H1 (cell line): ENCODE measurements at regions not wholly inside any gene's neighbourhood (a gene's known extent, or its start where the extent isn't known, plus 50 kb on each side); places are given as distances from the start of the nearest gene placed in this dataset.

Experiments
- CTCF ChIA-PET: fragments of 300-600 bp; sonication (Branson Sonifier 250); formaldehyde crosslinking; loops from one replicate; lab custom pipeline; 2021; ENCODE audit not compliant: partially characterized antibody; lab: Charles Lee
- POLR2A ChIA-PET: fragments of 300-600 bp; sonication (Branson Sonifier 250); formaldehyde crosslinking; loops from one replicate; lab custom pipeline; 2021; ENCODE audit warnings: inconsistent platforms; ENCODE audit not compliant: partially characterized antibody; lab: Charles Lee
- DNase-seq, 2 experiments: peaks; one replicate each; pipeline versions ENCODE4 v3.0.0 to v3.0.0-alpha.2; 2010 to 2022; ENCODE audit warnings: low spot score in 2 of 2, low read depth in 1 of 2, mixed read lengths in 1 of 2
- FAIRE-seq: peaks from 2 replicates; lab custom pipeline; 2011; peaks lifted over from hg19 to GRCh38; lab: Jason Lieb, UNC
- H2AFZ ChIP-seq: 2 replicates; pipeline ENCODE4 v1.8.1; 2012; ENCODE audit warnings: low read length, inconsistent platforms
- H2AK5ac ChIP-seq: 2 replicates; pipeline ENCODE4 v1.6.1; 2013; ENCODE audit warnings: low read depth, low read length
- H2BK120ac ChIP-seq: replicated peaks from 2 replicates; pipeline ENCODE3; 2013; ENCODE audit warnings: low read depth, low read length, inconsistent platforms
- H2BK12ac ChIP-seq: 2 replicates; pipeline ENCODE4 v1.6.1; 2013; ENCODE audit warnings: low read depth, low read length
- H2BK15ac ChIP-seq: 2 replicates; pipeline ENCODE4 v1.6.1; 2013; ENCODE audit warnings: low read length
- H2BK20ac ChIP-seq: 2 replicates; pipeline ENCODE4 v1.6.1; 2013; ENCODE audit warnings: low read length
- H2BK5ac ChIP-seq: 2 replicates; pipeline ENCODE4 v1.6.1; 2013; ENCODE audit warnings: low read depth, low read length
- H3K14ac ChIP-seq: 2 replicates; pipeline ENCODE4 v1.6.1; 2013; ENCODE audit warnings: inconsistent platforms; ENCODE audit not compliant: insufficient read length
- H3K18ac ChIP-seq: 2 replicates; pipeline ENCODE4 v1.6.1; 2013; ENCODE audit warnings: low read length; ENCODE audit errors: extremely low read depth
- H3K23ac ChIP-seq: 2 replicates; pipeline ENCODE4 v1.6.1; 2013; ENCODE audit warnings: inconsistent platforms; ENCODE audit not compliant: insufficient read length
- H3K23me2 ChIP-seq: 2 replicates; pipeline ENCODE4 v1.6.1; 2013; ENCODE audit warnings: low read depth, low read length
- H3K27ac ChIP-seq: 2 replicates; pipeline ENCODE4 v1.6.1; 2011; ENCODE audit warnings: low read depth, low read length, inconsistent platforms
- H3K27me3 ChIP-seq, 4 experiments: replicated peaks in 1 of 4; 1 replicate in 1 of 4; 2 replicates in 3 of 4; pipeline versions ENCODE4 v1.6.1 to v1.8.1; 2011 to 2013; ENCODE audit warnings: low read length in 3 of 4, mild to moderate bottlenecking in 3 of 4, inconsistent platforms in 2 of 4, mixed read lengths in 2 of 4, moderate library complexity in 1 of 4; ENCODE audit not compliant: control insufficient read depth in 3 of 4, insufficient read depth in 3 of 4; ENCODE audit errors: extremely low read depth in 1 of 4
- H3K36me3 ChIP-seq, 4 experiments: 2 replicates each; pipeline versions ENCODE4 v1.6.1 to v1.8.1; 2011 to 2013; ENCODE audit warnings: mild to moderate bottlenecking in 4 of 4, low read length in 3 of 4, moderate library complexity in 2 of 4, control low read depth in 1 of 4, inconsistent platforms in 1 of 4; ENCODE audit not compliant: insufficient read depth in 4 of 4, control insufficient read depth in 2 of 4
- H3K4ac ChIP-seq: replicated peaks from 2 replicates; pipeline ENCODE3; 2013; ENCODE audit warnings: low read length, low read depth, mixed read lengths, inconsistent platforms; ENCODE audit not compliant: insufficient read length
- H3K4me1 ChIP-seq, 4 experiments: replicated peaks in 1 of 4; 1 replicate in 1 of 4; 2 replicates in 3 of 4; pipeline versions ENCODE4 v1.6.1 to v1.8.1; 2011 to 2013; ENCODE audit warnings: low read length in 3 of 4, inconsistent platforms in 2 of 4, mixed read lengths in 1 of 4; ENCODE audit not compliant: insufficient read depth in 4 of 4, control insufficient read depth in 3 of 4
- H3K4me2 ChIP-seq, 2 experiments: 2 replicates each; pipeline versions ENCODE4 v1.6.1 to v1.8.1; 2011 to 2013; ENCODE audit warnings: low read depth in 2 of 2, low read length in 2 of 2, control low read depth in 1 of 2, inconsistent platforms in 1 of 2, mild to moderate bottlenecking in 1 of 2; ENCODE audit not compliant: insufficient read depth in 1 of 2
- H3K4me3 ChIP-seq, 4 experiments: fragments of 200-600, 300-600 bp in 1 of 4; sonication (generic), shearing (Covaris generic), sonication (Bioruptor Twin) in 1 of 4; 2 replicates each; pipeline versions ENCODE4 v1.5.1 to v1.8.1; 2011 to 2016; ENCODE audit warnings: low read length in 4 of 4, low read depth in 3 of 4, control low read depth in 2 of 4, inconsistent platforms in 2 of 4, mild to moderate bottlenecking in 2 of 4, mixed read lengths in 1 of 4, moderate library complexity in 1 of 4; ENCODE audit not compliant: insufficient read depth in 2 of 4; ENCODE audit errors: extremely low read depth in 1 of 4
- H3K56ac ChIP-seq: replicated peaks from 2 replicates; pipeline ENCODE3; 2013; ENCODE audit warnings: low read depth, mild to moderate bottlenecking, mixed read lengths, low read length, inconsistent platforms; ENCODE audit not compliant: insufficient read length
- H3K79me1 ChIP-seq: 2 replicates; pipeline ENCODE4 v1.6.1; 2013; ENCODE audit warnings: low read depth, low read length, control low read depth
- H3K79me2 ChIP-seq, 2 experiments: 2 replicates each; pipeline versions ENCODE4 v1.6.1 to v1.8.1; 2012 to 2013; ENCODE audit warnings: low read length in 2 of 2, mild to moderate bottlenecking in 2 of 2, inconsistent platforms in 1 of 2; ENCODE audit not compliant: insufficient read depth in 2 of 2, control insufficient read depth in 1 of 2
- H3K9ac ChIP-seq, 4 experiments: replicated peaks in 1 of 4; 1 replicate in 1 of 4; 2 replicates in 3 of 4; pipeline versions ENCODE4 v1.6.1 to v1.8.1; 2011 to 2013; ENCODE audit warnings: low read depth in 3 of 4, low read length in 3 of 4, control low read depth in 2 of 4, mild to moderate bottlenecking in 2 of 4, moderate library complexity in 2 of 4, inconsistent platforms in 1 of 4; ENCODE audit errors: extremely low read depth in 1 of 4
- H3K9me3 ChIP-seq, 2 experiments: 2 replicates each; pipeline versions ENCODE4 v1.6.1 to v1.8.1; 2012 to 2013; ENCODE audit warnings: mild to moderate bottlenecking in 2 of 2, moderate library complexity in 2 of 2, control low read depth in 1 of 2, inconsistent platforms in 1 of 2, low read depth in 1 of 2, low read length in 1 of 2, mixed read lengths in 1 of 2; ENCODE audit not compliant: insufficient read depth in 2 of 2
- H4K20me1 ChIP-seq, 2 experiments: replicated peaks in 1 of 2; 2 replicates each; pipeline versions ENCODE3 to v1.8.1; 2011 to 2013; ENCODE audit warnings: inconsistent platforms in 2 of 2, low read length in 2 of 2, mild to moderate bottlenecking in 1 of 2; ENCODE audit not compliant: insufficient read depth in 2 of 2, control insufficient read depth in 1 of 2
- H4K5ac ChIP-seq: 2 replicates; pipeline ENCODE4 v1.6.1; 2013; ENCODE audit warnings: low read length, low read depth, mixed read lengths, inconsistent platforms; ENCODE audit not compliant: insufficient read length
- H4K8ac ChIP-seq: 2 replicates; pipeline ENCODE4 v1.8.0; 2013; ENCODE audit warnings: mild to moderate bottlenecking, moderate library complexity, low read length, inconsistent platforms; ENCODE audit not compliant: insufficient read depth; ENCODE audit errors: extremely low read depth
- H4K91ac ChIP-seq: replicated peaks from 2 replicates; pipeline ENCODE3; 2013; ENCODE audit warnings: low read length, mixed read lengths, inconsistent platforms; ENCODE audit not compliant: insufficient read length
- BCL11A ChIP-seq, 2 experiments: IDR thresholded peaks; one replicate each; pipeline ENCODE4 v1.6.1; 2011; ENCODE audit warnings: low read depth in 2 of 2, low read length in 2 of 2, mild to moderate bottlenecking in 2 of 2
- CHD2 ChIP-seq: IDR thresholded peaks from 2 replicates; pipeline ENCODE4 v1.6.1; 2012; ENCODE audit warnings: low read length, improper control_type of control experiment
- EZH2 ChIP-seq: fragments of 200-600 bp; sonication (generic); IDR thresholded peaks from 2 replicates; pipeline ENCODE4 v1.7.1; 2012; ENCODE audit warnings: low read depth, mild to moderate bottlenecking, moderate library complexity, low read length, inconsistent platforms; ENCODE audit not compliant: severe bottlenecking
- FOSL1 ChIP-seq: IDR thresholded peaks from 2 replicates; pipeline ENCODE4 v1.6.1; 2011; ENCODE audit warnings: mild to moderate bottlenecking, low read depth, low read length, moderate library complexity; ENCODE audit not compliant: insufficient read depth
- GABPA ChIP-seq: IDR thresholded peaks from 2 replicates; pipeline ENCODE4 v1.6.1; 2011; ENCODE audit warnings: mild to moderate bottlenecking, low read length, moderate library complexity, borderline replicate concordance; ENCODE audit not compliant: insufficient read depth
- HDAC2 ChIP-seq, 2 experiments: fragments of 300-600 bp in 1 of 2; sonication (generic) in 1 of 2; IDR thresholded peaks; 2 replicates each; pipeline ENCODE4 v1.6.1; 2011 to 2012; ENCODE audit warnings: low read depth in 2 of 2, low read length in 2 of 2, mild to moderate bottlenecking in 2 of 2, moderate library complexity in 2 of 2, borderline replicate concordance in 1 of 2, inconsistent platforms in 1 of 2
- JUN ChIP-seq: IDR thresholded peaks from 2 replicates; pipeline ENCODE4 v1.6.1; 2011; ENCODE audit warnings: low read depth, mild to moderate bottlenecking, improper control_type of control experiment, low read length
- MAFK ChIP-seq: IDR thresholded peaks from 2 replicates; pipeline ENCODE4 v1.6.1; 2012; ENCODE audit warnings: low read depth, mild to moderate bottlenecking, improper control_type of control experiment, low read length
- RAD21 ChIP-seq, 2 experiments: IDR thresholded peaks in 1 of 2; conservative IDR thresholded peaks in 1 of 2; 2 replicates each; pipeline ENCODE4 v1.6.1; 2011; ENCODE audit warnings: low read depth in 2 of 2, low read length in 2 of 2, improper control_type of control experiment in 1 of 2, inconsistent platforms in 1 of 2, mild to moderate bottlenecking in 1 of 2, moderate library complexity in 1 of 2
- SIX5 ChIP-seq: IDR thresholded peaks from 2 replicates; pipeline ENCODE4 v1.6.1; 2011; ENCODE audit warnings: mild to moderate bottlenecking, low read depth, low read length
- TEAD4 ChIP-seq: IDR thresholded peaks from 2 replicates; pipeline ENCODE4 v1.6.1; 2012; ENCODE audit warnings: low read depth, low read length, inconsistent platforms, mixed read lengths
- WGBS, 2 experiments: shearing (Covaris generic) in 1 of 2; methylation state at CpG; one replicate each; pipeline versions ENCODE4 v1.1.6 to v1.1.7; 2013 to 2015; ENCODE audit warnings: low lambda C conversion rate in 2 of 2, mixed read lengths in 2 of 2, inconsistent platforms in 1 of 2, low coverage in 1 of 2, missing lambda C conversion rate in 1 of 2; ENCODE audit not compliant: insufficient replicate concordance in 2 of 2, insufficient coverage in 1 of 2, insufficient read length in 1 of 2; ENCODE audit errors: extremely low coverage in 1 of 2, missing lambda C conversion rate in 1 of 2; 5-methylcytosine and 5-hydroxymethylcytosine counted together

DNA sequence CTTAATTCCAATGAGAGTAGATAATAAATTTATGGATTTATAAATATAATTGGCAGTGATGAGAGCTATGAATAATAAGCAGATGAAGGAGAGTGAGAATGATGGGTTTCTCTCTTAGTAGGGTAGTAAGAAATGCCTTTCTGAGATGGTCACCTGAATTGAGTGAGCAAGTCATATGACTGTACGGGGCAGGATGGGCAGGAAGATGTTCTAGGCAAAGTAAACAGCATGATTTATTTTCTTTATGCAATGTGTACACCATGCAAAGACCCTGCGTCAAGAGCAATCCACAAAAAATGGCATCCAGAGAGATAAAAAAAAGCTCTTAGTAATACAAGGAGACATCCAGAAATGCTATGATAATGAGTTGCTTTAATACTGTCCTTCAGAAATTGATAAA is 409.9 kb downstream of the HLX start:
- Histone ChIP-seq H2BK5ac (no peak overlapping the region), H3K27me3 (no peaks in the 10 kb centered on the region), H3K4ac (no peak overlapping the region), H4K91ac (no peak overlapping the region), H3K14ac (no peak overlapping the region), H2AFZ (no peak overlapping the region), H3K23me2 (no peaks in the 10 kb centered on the region; the same call in 1 of the 2 replicates), H2BK20ac (no peak overlapping the region), H3K23ac (no peak overlapping the region), H3K4me2 (no peak overlapping the region), H3K9me3 (no peaks in the 10 kb centered on the region), H3K27ac (no peak overlapping the region), H3K56ac (no peak overlapping the region), H3K79me2 (no peaks in the 10 kb centered on the region), H3K4me3 (no peak overlapping the region), H3K18ac (no peak overlapping the region), H3K9ac (no peak overlapping the region), H3K36me3 (no peaks in the 10 kb centered on the region), H2BK12ac (no peak overlapping the region), H4K5ac (no peak overlapping the region), H2AK5ac (no peak overlapping the region), H2BK120ac (no peak overlapping the region), H4K20me1 (no peaks in the 10 kb centered on the region), H2BK15ac (no peak overlapping the region), H4K8ac (no peak overlapping the region), H3K4me1 (peaks cover 0 to 4% (median 0%) of the 10 kb centered on the region in 4 experiments; a peak in 2 of 7 replicates), H3K79me1 (no peaks in the 10 kb centered on the region)
- FAIRE-seq (no peak), DNase-seq (no peak)
- ChIA-PET POLR2A (no interaction called here), CTCF (interaction anchor here (0.5 kb wide), 1 partner anchor 1169 kb away, joined by 4 read pairs; no protein-coding TSS in a partner anchor)
- WGBS, 2 experiments = 95% methylated on average over 2 of the region's 2 CpGs; no CpG with 5 or more reads in 1 of the 2 experiments
- TF ChIP-seq HDAC2 (IDR thresholded peaks at IDR 0.05; ENCODE audit: borderline replicate concordance in 1 of 2, low read depth in 2 of 2, low read length in 2 of 2) = no peak
- TF ChIP-seq CHD2 = no peak
- no peak for TF ChIP-seq EZH2
- TF ChIP-seq RAD21 (IDR thresholded peaks at IDR 0.05 in 1 of 2, conservative IDR thresholded peaks at IDR 0.05 in 1 of 2; ENCODE audit: low read depth in 2 of 2, low read length in 2 of 2) = no peak
- TF ChIP-seq FOSL1 = no peak
- TF ChIP-seq JUN = no peak
- TF ChIP-seq MAFK = no peak
- TF ChIP-seq SIX5 = no peak
- no peak for TF ChIP-seq TEAD4
- no peak for TF ChIP-seq GABPA
- no peak for TF ChIP-seq BCL11A (IDR thresholded peaks at IDR 0.05; ENCODE audit: low read depth in 2 of 2, low read length in 2 of 2)
